ENCODE measurements at regions not wholly inside any gene's neighbourhood (a gene's known extent, or its start where the extent isn't known, plus 50 kb on each side); places are given as distances from the start of the nearest gene placed in this dataset.

DNA sequence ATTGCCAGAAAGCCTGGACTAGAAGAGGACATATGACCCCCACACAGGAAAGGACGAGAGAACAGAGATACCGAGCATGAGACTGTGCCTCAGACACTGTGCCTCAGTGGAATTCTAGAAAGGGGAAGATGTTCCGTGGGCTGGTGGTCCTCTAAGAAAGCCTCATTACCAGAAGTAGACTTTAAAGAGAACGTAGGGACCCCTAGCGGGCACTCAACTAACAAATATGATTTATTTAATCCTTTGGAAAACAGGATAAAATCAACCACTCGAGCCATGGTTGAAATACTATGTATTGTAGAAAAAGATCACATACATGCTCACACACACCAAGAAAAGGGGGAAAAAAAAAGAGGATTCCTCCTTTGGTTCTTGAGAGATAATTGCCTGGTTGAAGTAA is 701.2 kb upstream of the SORCS1 start:
- Histone ChIP-seq H3K4me3 (ENCODE audit: low read depth, low read length) (no peak overlapping the region), H3K9me3 (ENCODE audit: control insufficient read depth, insufficient read depth, low read depth, low read length) (no peaks in the 10 kb centered on the region), H3K36me3 (ENCODE audit: control insufficient read depth in 2 of 2, insufficient read depth in 1 of 2, low read length in 2 of 2) (no peaks in the 10 kb centered on the region), H3K27ac (ENCODE audit: extremely low read depth, low read depth, low read length) (no peak overlapping the region), H3K4me1 (ENCODE audit: control insufficient read depth, insufficient read depth, low read length) (no peaks in the 10 kb centered on the region)
- no peak for TF ChIP-seq ZIC2 (tag by site-specific recombination; IDR thresholded peaks at IDR 0.05)
- no peak for TF ChIP-seq ZNF138 (tag by site-specific recombination; IDR thresholded peaks at IDR 0.05; ENCODE audit: borderline replicate concordance)
- TF ChIP-seq, protein P1, sequence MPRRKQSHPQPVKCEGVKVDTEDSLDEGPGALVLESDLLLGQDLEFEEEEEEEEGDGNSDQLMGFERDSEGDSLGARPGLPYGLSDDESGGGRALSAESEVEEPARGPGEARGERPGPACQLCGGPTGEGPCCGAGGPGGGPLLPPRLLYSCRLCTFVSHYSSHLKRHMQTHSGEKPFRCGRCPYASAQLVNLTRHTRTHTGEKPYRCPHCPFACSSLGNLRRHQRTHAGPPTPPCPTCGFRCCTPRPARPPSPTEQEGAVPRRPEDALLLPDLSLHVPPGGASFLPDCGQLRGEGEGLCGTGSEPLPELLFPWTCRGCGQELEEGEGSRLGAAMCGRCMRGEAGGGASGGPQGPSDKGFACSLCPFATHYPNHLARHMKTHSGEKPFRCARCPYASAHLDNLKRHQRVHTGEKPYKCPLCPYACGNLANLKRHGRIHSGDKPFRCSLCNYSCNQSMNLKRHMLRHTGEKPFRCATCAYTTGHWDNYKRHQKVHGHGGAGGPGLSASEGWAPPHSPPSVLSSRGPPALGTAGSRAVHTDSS (tag by site-specific recombination; IDR thresholded peaks at IDR 0.05), result no peak
- TF ChIP-seq ZNF596 (tag by site-specific recombination; IDR thresholded peaks at IDR 0.05), result no peak
- no peak for TF ChIP-seq ZNF416 (tag by site-specific recombination; IDR thresholded peaks at IDR 0.05)
- TF ChIP-seq ZNF785 (tag by site-specific recombination; IDR thresholded peaks at IDR 0.05), result no peak
- no peak for TF ChIP-seq RBAK (tag by site-specific recombination; IDR thresholded peaks at IDR 0.05)
- TF ChIP-seq ZNF837 (tag by site-specific recombination; IDR thresholded peaks at IDR 0.05), result no peak
- no peak for TF ChIP-seq ZNF664 (tag by site-specific recombination; IDR thresholded peaks at IDR 0.05)
- no peak for TF ChIP-seq ZNF585B (tag by site-specific recombination; IDR thresholded peaks at IDR 0.05)
- no peak for TF ChIP-seq ZNF660 (tag by site-specific recombination; IDR thresholded peaks at IDR 0.05)
- TF ChIP-seq ZFP41 (tag by site-specific recombination; IDR thresholded peaks at IDR 0.05; ENCODE audit: borderline replicate concordance), result no peak
- TF ChIP-seq, protein P2, sequence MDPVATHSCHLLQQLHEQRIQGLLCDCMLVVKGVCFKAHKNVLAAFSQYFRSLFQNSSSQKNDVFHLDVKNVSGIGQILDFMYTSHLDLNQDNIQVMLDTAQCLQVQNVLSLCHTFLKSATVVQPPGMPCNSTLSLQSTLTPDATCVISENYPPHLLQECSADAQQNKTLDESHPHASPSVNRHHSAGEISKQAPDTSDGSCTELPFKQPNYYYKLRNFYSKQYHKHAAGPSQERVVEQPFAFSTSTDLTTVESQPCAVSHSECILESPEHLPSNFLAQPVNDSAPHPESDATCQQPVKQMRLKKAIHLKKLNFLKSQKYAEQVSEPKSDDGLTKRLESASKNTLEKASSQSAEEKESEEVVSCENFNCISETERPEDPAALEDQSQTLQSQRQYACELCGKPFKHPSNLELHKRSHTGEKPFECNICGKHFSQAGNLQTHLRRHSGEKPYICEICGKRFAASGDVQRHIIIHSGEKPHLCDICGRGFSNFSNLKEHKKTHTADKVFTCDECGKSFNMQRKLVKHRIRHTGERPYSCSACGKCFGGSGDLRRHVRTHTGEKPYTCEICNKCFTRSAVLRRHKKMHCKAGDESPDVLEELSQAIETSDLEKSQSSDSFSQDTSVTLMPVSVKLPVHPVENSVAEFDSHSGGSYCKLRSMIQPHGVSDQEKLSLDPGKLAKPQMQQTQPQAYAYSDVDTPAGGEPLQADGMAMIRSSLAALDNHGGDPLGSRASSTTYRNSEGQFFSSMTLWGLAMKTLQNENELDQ (tag by site-specific recombination; IDR thresholded peaks at IDR 0.05; ENCODE audit: low read depth), result no peak
- no peak for TF ChIP-seq EGR2 (tag by site-specific recombination; IDR thresholded peaks at IDR 0.05; ENCODE audit: low read depth)
- TF ChIP-seq ZNF366 (tag by site-specific recombination; conservative IDR thresholded peaks at IDR 0.05), result no peak
- TF ChIP-seq ZEB2 (tag by site-specific recombination; IDR thresholded peaks at IDR 0.05), result no peak
- TF ChIP-seq MYNN (tag by site-specific recombination; IDR thresholded peaks at IDR 0.05; ENCODE audit: borderline replicate concordance), result no peak
- no peak for TF ChIP-seq ZNF223 (tag by site-specific recombination; IDR thresholded peaks at IDR 0.05)
- TF ChIP-seq, protein P3, sequence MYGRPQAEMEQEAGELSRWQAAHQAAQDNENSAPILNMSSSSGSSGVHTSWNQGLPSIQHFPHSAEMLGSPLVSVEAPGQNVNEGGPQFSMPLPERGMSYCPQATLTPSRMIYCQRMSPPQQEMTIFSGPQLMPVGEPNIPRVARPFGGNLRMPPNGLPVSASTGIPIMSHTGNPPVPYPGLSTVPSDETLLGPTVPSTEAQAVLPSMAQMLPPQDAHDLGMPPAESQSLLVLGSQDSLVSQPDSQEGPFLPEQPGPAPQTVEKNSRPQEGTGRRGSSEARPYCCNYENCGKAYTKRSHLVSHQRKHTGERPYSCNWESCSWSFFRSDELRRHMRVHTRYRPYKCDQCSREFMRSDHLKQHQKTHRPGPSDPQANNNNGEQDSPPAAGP (tag by site-specific recombination; IDR thresholded peaks at IDR 0.05), result no peak
- TF ChIP-seq, protein P4, sequence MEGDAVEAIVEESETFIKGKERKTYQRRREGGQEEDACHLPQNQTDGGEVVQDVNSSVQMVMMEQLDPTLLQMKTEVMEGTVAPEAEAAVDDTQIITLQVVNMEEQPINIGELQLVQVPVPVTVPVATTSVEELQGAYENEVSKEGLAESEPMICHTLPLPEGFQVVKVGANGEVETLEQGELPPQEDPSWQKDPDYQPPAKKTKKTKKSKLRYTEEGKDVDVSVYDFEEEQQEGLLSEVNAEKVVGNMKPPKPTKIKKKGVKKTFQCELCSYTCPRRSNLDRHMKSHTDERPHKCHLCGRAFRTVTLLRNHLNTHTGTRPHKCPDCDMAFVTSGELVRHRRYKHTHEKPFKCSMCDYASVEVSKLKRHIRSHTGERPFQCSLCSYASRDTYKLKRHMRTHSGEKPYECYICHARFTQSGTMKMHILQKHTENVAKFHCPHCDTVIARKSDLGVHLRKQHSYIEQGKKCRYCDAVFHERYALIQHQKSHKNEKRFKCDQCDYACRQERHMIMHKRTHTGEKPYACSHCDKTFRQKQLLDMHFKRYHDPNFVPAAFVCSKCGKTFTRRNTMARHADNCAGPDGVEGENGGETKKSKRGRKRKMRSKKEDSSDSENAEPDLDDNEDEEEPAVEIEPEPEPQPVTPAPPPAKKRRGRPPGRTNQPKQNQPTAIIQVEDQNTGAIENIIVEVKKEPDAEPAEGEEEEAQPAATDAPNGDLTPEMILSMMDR (tag by site-specific recombination; IDR thresholded peaks at IDR 0.05), result no peak
- ChIA-PET POLR2A (no interaction called here), CTCF (interaction anchor here (0.7 kb wide), 3 partner anchors 49 to 298 kb away, joined by 3 read pairs; no protein-coding TSS in a partner anchor)

DNA sequence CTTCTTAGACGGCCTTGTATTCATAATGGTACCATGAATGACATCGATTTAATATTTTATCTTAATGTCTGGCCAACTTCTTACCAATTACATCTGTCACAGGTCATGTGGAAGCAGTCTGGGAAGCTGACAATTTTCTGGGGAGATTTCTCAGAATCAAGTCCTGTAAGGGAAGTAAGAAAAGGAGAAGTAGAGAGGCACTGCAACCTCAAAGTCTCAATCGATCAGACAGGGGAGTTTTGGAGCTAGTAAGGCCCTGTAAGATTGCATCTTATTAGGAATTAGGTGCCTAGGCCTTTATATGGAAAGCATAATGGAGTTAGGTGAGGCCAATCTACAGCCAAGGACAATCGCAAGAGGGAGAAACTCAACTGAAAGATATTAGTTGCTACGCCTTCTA is 694.6 kb upstream of the SORCS1 start:
- H3K4me3 ChIP-seq (ENCODE audit: low read depth, low read length), result no peak overlapping the region
- H3K27ac ChIP-seq (ENCODE audit: extremely low read depth, low read depth, low read length), result no peak overlapping the region
- no peaks in the 10 kb centered on the region for H3K9me3 ChIP-seq (ENCODE audit: control insufficient read depth, insufficient read depth, low read depth, low read length)
- no peaks in the 10 kb centered on the region for H3K36me3 ChIP-seq (ENCODE audit: control insufficient read depth in 2 of 2, insufficient read depth in 1 of 2, low read length in 2 of 2)
- CTCF ChIA-PET, result no interaction called here
- POLR2A ChIA-PET, result no interaction called here
- no peaks in the 10 kb centered on the region for H3K4me1 ChIP-seq (ENCODE audit: control insufficient read depth, insufficient read depth, low read length)
- TF ChIP-seq, protein P5, sequence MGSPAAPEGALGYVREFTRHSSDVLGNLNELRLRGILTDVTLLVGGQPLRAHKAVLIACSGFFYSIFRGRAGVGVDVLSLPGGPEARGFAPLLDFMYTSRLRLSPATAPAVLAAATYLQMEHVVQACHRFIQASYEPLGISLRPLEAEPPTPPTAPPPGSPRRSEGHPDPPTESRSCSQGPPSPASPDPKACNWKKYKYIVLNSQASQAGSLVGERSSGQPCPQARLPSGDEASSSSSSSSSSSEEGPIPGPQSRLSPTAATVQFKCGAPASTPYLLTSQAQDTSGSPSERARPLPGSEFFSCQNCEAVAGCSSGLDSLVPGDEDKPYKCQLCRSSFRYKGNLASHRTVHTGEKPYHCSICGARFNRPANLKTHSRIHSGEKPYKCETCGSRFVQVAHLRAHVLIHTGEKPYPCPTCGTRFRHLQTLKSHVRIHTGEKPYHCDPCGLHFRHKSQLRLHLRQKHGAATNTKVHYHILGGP (tag by site-specific recombination; IDR thresholded peaks at IDR 0.05), result no peak
- TF ChIP-seq, protein P6, sequence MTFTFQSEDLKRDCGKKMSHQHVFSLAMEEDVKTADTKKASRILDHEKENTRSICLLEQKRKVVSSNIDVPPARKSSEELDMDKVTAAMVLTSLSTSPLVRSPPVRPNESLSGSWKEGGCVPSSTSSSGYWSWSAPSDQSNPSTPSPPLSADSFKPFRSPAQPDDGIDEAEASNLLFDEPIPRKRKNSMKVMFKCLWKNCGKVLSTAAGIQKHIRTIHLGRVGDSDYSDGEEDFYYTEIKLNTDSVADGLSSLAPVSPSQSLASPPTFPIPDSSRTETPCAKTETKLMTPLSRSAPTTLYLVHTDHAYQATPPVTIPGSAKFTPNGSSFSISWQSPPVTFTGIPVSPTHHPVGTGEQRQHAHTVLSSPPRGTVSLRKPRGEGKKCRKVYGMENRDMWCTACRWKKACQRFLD (tag by site-specific recombination; IDR thresholded peaks at IDR 0.05), result no peak
- TF ChIP-seq, protein P7, sequence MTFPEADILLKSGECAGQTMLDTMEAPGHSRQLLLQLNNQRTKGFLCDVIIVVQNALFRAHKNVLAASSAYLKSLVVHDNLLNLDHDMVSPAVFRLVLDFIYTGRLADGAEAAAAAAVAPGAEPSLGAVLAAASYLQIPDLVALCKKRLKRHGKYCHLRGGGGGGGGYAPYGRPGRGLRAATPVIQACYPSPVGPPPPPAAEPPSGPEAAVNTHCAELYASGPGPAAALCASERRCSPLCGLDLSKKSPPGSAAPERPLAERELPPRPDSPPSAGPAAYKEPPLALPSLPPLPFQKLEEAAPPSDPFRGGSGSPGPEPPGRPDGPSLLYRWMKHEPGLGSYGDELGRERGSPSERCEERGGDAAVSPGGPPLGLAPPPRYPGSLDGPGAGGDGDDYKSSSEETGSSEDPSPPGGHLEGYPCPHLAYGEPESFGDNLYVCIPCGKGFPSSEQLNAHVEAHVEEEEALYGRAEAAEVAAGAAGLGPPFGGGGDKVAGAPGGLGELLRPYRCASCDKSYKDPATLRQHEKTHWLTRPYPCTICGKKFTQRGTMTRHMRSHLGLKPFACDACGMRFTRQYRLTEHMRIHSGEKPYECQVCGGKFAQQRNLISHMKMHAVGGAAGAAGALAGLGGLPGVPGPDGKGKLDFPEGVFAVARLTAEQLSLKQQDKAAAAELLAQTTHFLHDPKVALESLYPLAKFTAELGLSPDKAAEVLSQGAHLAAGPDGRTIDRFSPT (tag by site-specific recombination; IDR thresholded peaks at IDR 0.05), result no peak
- TF ChIP-seq KLF7 (tag by site-specific recombination; IDR thresholded peaks at IDR 0.05; ENCODE audit: borderline replicate concordance) (no peak), ZNF670 (tag by site-specific recombination; IDR thresholded peaks at IDR 0.05; ENCODE audit: low read depth) (no peak), ZNF416 (tag by site-specific recombination; IDR thresholded peaks at IDR 0.05) (no peak)
